ENCODE measurements at regions not wholly inside any gene's neighbourhood (a gene's known extent, or its start where the extent isn't known, plus 50 kb on each side); places are given as distances from the start of the nearest gene placed in this dataset.
"Not testable (repeated sequence)": the region's sequence is repeated elsewhere in the genome, so short reads cannot be mapped to it uniquely, and the experiment has no call there.

- DNase-seq (ENCODE audit: low read depth in 3 of 3, low spot score in 2 of 3), result not testable (repeated sequence)
Observed at GRCh38 chr1:104288322-104288721, 538.6 kb downstream of the AMY1C start.

- DNase-seq (ENCODE audit: low read depth in 3 of 3, low spot score in 2 of 3), result no peak
Observed at GRCh38 chr1:104291156-104291555, 541.5 kb downstream of the AMY1C start.

- DNase-seq (ENCODE audit: low read depth in 3 of 3, low spot score in 2 of 3), result no peak
Observed at GRCh38 chr1:104294259-104294658, 544.6 kb downstream of the AMY1C start.

- DNase-seq (ENCODE audit: low read depth in 3 of 3, low spot score in 2 of 3), result no peak
Observed at GRCh38 chr1:104295511-104295910, 545.8 kb downstream of the AMY1C start.

GRCh38 chr1:104309673-104310072, 560.0 kb downstream of the AMY1C start:
- DNase-seq (ENCODE audit: low read depth in 3 of 3, low spot score in 2 of 3), result no peak

- DNase-seq (ENCODE audit: low read depth in 3 of 3, low spot score in 2 of 3), result no peak
Observed at GRCh38 chr1:104315823-104316222, 566.1 kb downstream of the AMY1C start.

GRCh38 chr1:104322131-104322530, 572.4 kb downstream of the AMY1C start:
- no peak for DNase-seq (ENCODE audit: low read depth in 3 of 3, low spot score in 2 of 3)

GRCh38 chr1:104329278-104329677, 579.6 kb downstream of the AMY1C start:
- DNase-seq (ENCODE audit: low read depth in 3 of 3, low spot score in 2 of 3), result no peak

- no peak for DNase-seq (ENCODE audit: low read depth in 3 of 3, low spot score in 2 of 3)
Observed at GRCh38 chr1:104331763-104332162, 582.1 kb downstream of the AMY1C start.

GRCh38 chr1:104337927-104338326, 588.2 kb downstream of the AMY1C start:
- not testable (repeated sequence) for DNase-seq (ENCODE audit: low read depth in 3 of 3, low spot score in 2 of 3)

- DNase-seq (ENCODE audit: low read depth in 3 of 3, low spot score in 2 of 3), result no peak
Observed at GRCh38 chr1:104341944-104342343, 592.2 kb downstream of the AMY1C start.

- no peak for DNase-seq (ENCODE audit: low read depth in 3 of 3, low spot score in 2 of 3)
Observed at GRCh38 chr1:104348277-104348676, 598.6 kb downstream of the AMY1C start.

- DNase-seq (ENCODE audit: low read depth in 3 of 3, low spot score in 2 of 3), result no peak
Observed at GRCh38 chr1:104353580-104353979, 603.9 kb downstream of the AMY1C start.

GRCh38 chr1:104358086-104358485, 608.4 kb downstream of the AMY1C start:
- DNase-seq (ENCODE audit: low read depth in 3 of 3, low spot score in 2 of 3), result no peak

- DNase-seq (ENCODE audit: low read depth in 3 of 3, low spot score in 2 of 3), result no peak
Observed at GRCh38 chr1:104358621-104359020, 608.9 kb downstream of the AMY1C start.

- DNase-seq (ENCODE audit: low read depth in 3 of 3, low spot score in 2 of 3), result no peak
Observed at GRCh38 chr1:104378414-104378813, 628.7 kb downstream of the AMY1C start.

- no peak for DNase-seq (ENCODE audit: low read depth in 3 of 3, low spot score in 2 of 3)
Observed at GRCh38 chr1:104380003-104380402, 630.3 kb downstream of the AMY1C start.

- DNase-seq (ENCODE audit: low read depth in 3 of 3, low spot score in 2 of 3), result no peak
Observed at GRCh38 chr1:104387716-104388508, 638.2 kb downstream of the AMY1C start.

- no peak for DNase-seq (ENCODE audit: low read depth in 3 of 3, low spot score in 2 of 3)
Observed at GRCh38 chr1:104392552-104392951, 642.9 kb downstream of the AMY1C start.

- DNase-seq (ENCODE audit: low read depth in 3 of 3, low spot score in 2 of 3), result no peak
Observed at GRCh38 chr1:104402178-104402577, 652.5 kb downstream of the AMY1C start.

- no peak for DNase-seq (ENCODE audit: low read depth in 3 of 3, low spot score in 2 of 3)
Observed at GRCh38 chr1:104403883-104404282, 654.2 kb downstream of the AMY1C start.

GRCh38 chr1:104406728-104407127, 657.0 kb downstream of the AMY1C start:
- DNase-seq (ENCODE audit: low read depth in 3 of 3, low spot score in 2 of 3), result no peak

GRCh38 chr1:104408268-104408667, 658.6 kb downstream of the AMY1C start:
- no peak for DNase-seq (ENCODE audit: low read depth in 3 of 3, low spot score in 2 of 3)

All from right renal cortex interstitium (tissue), 3 donors.